ENCODE measurements at regions not wholly inside any gene's neighbourhood (a gene's known extent, or its start where the extent isn't known, plus 50 kb on each side); places are given as distances from the start of the nearest gene placed in this dataset.

- TF ChIP-seq ZC3H10 (CRISPR knock-in tag; IDR thresholded peaks at IDR 0.05) (no peak), ZNF8 (CRISPR knock-in tag; IDR thresholded peaks at IDR 0.05) (no peak)
- TF ChIP-seq, protein P1, sequence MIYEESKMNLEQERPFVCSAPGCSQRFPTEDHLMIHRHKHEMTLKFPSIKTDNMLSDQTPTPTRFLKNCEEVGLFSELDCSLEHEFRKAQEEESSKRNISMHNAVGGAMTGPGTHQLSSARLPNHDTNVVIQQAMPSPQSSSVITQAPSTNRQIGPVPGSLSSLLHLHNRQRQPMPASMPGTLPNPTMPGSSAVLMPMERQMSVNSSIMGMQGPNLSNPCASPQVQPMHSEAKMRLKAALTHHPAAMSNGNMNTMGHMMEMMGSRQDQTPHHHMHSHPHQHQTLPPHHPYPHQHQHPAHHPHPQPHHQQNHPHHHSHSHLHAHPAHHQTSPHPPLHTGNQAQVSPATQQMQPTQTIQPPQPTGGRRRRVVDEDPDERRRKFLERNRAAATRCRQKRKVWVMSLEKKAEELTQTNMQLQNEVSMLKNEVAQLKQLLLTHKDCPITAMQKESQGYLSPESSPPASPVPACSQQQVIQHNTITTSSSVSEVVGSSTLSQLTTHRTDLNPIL (CRISPR knock-in tag; IDR thresholded peaks at IDR 0.05; ENCODE audit: low read depth) = no peak
Measured at GRCh38 chr10:44788147-44789129, 122.7 kb upstream of the TMEM72 start.

All from SK-N-SH treated with all-trans-retinoic acid at 6 μM for 48 hours (cell line).